Adrenal gland (tissue), 5 donors: ENCODE measurements at regions not wholly inside any gene's neighbourhood (a gene's known extent, or its start where the extent isn't known, plus 50 kb on each side); places are given as distances from the start of the nearest gene placed in this dataset.

ENCODE experiments used
- CTCF ChIP-seq, 6 experiments: fragments of 450-650 bp in 4 of 6; fragments of 200-600 bp in 2 of 6; sonication (generic) in 1 of 6; IDR thresholded peaks; 1 replicate in 5 of 6; 2 replicates in 1 of 6; pipeline versions ENCODE4 v1.5.1 to v1.8.0; 2016 to 2021; ENCODE audit warnings: antibody characterized with exemption in 6 of 6, mild to moderate bottlenecking in 2 of 6, moderate library complexity in 1 of 6
- POLR2A ChIP-seq, 2 donors: fragments of 450-650 bp; IDR thresholded peaks; one replicate each; pipeline ENCODE4 v1.6.1; 2017; ENCODE audit warnings: antibody characterized with exemption in 2 of 2, mild to moderate bottlenecking in 2 of 2, moderate library complexity in 1 of 2
- donor health status: DM: no; HTN: no; CAD: no.

DNA sequence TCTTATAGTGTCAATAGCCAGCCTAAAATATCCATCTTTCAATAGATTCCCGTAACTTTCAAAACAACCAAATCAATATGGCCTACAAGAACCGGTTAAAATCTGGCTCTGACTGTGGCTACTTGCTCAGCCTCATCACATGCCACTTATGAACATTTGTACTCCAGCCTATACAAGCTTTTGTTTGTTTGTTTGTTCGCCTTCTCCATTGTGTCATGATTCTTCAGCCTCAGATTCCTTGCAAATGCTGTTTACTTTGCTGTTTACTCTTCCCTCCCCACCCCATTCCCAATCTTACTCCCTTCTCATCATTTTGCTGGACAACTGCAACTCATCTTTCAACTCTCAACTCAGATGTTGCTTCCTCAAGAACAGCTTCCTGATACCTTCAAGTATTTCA is 161.2 kb downstream of the CAPZA3 start:
- no peak for TF ChIP-seq POLR2A (IDR thresholded peaks at IDR 0.05)
- no peak for TF ChIP-seq CTCF (IDR thresholded peaks at IDR 0.05)
